ENCODE measurements at regions not wholly inside any gene's neighbourhood (a gene's known extent, or its start where the extent isn't known, plus 50 kb on each side); places are given as distances from the start of the nearest gene placed in this dataset.
A peak's percentile ranks its signal among the peaks of the same experiment; 100 is the strongest.
"Not testable (repeated sequence)": the region's sequence is repeated elsewhere in the genome, so short reads cannot be mapped to it uniquely, and the experiment has no call there.

DNA sequence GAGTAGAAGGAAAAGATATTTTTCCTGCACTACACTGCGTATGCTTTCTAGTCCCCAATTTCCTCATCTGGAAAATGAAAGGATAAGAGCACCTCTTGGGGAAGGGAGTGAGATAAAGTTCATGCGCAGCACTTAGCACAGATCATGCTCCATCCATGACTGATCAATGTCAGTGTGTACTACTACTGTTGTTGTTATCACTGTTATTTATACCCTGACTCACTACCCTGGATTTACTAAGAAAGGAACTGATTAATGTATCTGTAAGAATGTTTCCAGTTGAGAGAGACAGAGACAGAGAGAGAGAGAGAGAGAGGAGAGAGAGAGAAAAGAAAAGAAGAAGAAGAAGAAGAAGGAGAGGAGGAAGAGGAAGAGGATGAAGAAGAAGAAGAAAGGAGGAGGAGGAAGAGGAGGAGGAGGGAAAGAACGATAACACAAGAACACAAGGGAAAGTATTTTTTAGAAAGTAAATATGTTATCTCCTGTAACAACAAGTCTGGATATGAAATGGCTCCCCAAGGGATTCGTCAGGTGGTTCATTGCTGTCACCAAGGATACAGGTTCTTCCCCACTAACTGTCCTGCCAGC is 212.2 kb upstream of the PROK2 start:
- no peak for DNase-seq

DNA sequence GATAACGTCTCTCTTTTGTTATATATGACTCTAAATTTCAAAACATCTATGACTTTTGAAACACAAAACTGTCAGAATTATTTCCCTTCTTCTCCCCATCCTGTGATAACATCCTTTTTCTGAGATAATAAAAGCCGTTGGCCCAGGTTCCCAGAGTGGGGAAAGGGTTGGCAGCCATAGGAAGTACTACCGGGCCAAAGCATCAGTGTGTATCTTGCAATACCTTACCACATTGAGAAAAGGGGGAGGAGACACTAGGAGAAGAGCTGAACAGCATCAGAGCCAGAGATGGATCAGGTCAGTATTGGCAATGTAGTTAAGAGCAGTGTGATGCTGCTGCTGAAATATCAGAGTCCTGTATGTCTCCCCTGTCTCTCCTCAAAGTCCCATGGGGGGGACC is 210.0 kb upstream of the PROK2 start:
- DNase-seq, result no peak

DNA sequence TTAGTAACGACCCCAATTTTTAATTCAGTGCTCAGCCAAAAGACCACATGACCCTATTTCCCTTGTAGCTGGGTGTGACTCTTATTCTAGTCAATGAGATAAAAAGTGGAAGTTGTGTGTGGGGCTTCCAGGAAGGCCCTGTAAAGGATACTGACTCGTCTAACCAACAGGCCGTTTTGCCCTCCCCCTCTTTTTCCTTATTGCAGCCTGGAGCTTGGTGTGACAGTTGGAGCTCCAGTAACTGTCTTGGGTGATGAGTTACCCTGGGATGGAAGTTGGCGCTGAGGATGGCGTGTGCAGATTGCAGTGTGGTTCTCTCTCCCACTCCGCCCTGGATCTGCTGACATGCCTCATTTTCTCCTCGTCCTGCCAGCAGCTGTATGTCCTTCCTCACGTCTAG is 209.3 kb upstream of the PROK2 start:
- no peak for DNase-seq

DNA sequence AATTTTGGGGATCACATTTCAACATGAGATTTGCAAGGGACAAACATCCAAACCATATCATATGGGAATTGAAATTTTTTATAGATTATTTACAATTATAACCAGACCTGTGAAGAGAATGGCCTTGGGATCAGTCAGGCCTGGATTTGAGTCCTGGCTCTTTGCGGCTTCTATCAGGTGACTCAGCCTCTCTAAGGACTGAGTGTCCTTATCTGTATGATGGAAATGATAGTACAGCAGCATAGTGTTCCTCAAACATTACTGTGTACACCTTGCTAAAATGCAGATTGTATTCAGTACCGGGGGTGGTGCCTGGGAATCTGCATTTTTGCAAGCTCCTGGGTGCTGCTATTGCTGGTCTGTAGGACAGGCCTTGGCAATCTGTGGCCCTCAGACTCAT is 206.7 kb upstream of the PROK2 start:
- DNase-seq, result no peak

DNA sequence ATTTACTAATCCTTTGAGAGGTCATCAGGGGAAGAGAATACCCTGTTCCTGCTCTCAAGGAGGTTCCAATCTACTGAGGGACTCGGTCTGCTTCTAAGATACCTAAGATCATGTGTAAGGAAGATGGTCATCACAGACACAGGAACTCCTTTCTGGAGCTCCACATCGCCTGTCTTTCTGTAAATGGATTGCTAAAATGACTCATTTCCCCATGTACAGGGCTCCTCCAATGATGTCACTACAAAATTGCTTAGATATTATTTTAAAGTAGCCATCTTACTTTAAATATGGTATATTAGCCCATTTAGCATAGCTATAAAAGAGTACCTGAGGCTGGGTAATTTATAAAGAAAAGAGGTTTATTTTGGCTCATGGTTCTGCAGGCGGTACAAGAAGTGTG is 206.1 kb upstream of the PROK2 start:
- no peak for DNase-seq

DNA sequence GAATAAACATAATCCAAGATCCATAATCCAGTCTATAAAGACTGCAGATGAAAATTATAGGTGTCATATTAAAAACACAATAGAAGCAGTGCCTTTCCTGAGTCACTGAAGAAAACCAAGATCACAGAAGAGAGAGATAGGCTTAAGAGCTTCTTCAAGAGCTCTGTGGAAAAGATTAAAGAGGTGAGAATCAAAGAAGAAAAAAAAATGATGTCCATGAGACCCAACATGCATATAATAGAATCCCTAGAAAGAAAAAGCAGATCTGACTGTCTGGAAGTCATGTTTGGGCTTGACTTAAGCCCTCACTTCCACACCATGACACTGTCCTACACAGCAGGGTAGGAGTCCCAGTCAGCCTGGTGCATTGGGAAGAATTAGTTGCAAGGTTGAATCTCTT is 205.6 kb upstream of the PROK2 start:
- DNase-seq, result no peak

DNA sequence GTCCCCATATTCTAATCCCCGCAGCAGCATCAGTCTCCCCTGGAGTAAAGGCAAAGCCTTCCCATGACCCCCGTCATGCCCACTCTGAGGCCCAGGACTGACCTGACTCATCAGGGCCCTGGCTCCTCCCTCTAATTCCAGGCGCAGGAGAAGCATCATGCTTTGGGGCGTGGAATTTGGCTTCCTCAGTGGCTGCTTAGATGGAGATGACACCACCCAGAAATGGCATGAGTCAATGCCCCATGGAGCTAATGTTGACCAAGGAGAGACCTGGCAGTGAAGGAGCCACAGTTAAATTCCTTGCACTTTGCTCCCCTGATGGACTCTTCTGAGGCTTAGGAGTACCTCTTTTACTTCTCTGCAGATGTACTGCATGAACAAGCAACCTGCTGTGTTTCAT is 204.2 kb upstream of the PROK2 start:
- DNase-seq, result no peak

DNA sequence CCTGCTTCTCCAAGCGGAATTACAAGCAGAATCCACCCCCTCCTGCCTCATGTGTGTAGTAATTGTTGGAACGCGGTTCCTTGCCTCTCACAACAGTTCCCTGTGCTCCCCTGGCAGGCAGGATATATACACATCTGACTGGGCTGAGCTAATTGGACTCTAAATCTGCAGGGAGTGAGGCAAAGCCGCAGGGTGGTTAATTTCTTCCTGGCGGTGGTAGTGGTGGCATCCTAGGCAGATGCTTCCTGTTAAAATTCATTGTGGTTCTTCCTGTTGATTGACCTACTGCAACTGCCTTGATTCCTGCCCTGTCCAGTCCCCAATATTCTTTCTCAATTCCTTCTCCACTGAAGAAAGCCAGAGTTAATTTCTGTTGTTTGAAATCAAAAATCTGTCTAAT is 202.9 kb upstream of the PROK2 start:
- DNase-seq, result no peak

DNA sequence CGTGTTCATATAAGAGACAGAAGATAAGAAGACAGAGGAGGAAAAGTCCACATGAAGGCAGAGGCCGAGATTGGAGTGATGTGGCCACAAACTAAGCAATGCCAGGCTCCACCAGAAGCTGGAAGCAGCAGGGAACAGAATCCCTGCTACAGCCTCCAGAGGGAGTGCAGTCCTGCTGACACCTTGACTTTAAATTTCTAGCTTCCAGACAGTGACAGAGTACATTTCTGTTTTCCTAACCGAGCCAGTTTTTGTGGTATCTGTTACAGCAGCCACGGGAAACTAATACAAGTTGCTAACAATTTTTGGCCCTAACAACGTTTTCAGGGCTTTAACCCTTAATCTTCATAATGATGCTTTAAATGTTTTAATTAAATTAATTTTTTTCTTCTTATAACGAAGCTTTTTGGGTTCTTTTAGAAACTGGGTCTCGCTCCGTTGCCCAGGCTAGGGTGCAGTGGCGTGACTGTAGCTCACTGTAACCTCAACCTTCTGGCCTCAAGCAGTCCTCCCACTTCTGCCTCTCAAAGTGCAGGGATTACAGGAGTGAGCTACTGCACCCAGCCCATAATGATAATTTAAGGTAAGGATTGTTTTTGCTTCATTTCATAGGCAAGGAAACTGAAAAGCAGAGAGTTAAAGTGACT is 202.3 kb upstream of the PROK2 start:
- DNase-seq, result no peak

DNA sequence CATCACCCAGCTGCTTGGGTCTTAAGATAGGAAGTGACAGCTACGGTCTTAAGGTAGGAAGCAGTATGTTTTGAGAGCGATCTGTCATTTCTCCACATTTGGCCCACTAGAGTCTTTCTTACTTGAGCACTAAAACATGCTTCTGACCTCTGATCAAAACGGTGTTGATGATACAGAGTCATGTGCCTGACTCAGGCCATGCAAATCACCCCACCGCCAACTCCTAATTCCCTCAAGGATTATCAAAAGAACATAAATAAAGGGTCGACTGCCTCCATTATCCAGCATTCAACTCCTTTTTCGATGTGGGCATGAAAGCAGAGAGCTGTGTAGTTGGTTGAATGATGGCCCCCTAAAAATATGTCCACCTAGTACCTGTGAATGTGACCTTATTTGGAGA is 201.7 kb upstream of the PROK2 start:
- DNase-seq, result no peak

DNA sequence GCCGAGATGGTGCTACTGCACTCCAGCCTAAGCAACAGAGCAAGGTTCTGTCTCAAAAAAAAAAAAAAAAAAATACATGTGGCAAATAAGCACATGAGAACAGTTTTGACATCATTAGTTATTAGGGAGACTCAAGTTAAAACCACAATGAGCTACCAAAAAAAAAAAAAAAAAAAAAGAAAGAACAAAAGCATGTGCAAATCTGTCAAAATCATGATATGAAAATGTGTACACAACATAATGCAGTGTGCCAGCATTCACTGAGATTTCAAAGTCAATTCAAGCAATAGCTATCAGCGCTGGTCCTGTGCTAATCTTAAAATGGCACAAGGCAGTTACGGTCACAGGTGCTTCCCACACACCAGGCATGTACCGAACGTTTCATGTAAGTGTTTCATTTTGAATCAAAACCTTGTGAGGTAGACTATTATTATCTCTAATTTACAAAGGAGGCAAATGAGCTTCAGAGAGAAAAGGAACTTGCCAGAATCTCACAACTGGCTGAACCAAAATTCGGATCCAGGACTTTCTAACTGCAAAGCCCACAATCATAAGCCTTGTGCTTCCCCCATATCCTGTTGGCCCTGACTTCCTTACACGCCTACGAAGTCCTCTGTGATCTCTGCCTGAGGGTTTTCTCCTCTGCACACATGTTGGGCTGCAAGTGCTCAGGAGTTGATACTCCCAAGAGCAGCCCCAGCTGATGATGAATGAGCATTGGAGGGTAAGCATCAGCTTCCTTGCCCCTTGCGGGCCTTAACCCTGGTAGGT is 200.1 kb upstream of the PROK2 start:
- no peak for DNase-seq

DNA sequence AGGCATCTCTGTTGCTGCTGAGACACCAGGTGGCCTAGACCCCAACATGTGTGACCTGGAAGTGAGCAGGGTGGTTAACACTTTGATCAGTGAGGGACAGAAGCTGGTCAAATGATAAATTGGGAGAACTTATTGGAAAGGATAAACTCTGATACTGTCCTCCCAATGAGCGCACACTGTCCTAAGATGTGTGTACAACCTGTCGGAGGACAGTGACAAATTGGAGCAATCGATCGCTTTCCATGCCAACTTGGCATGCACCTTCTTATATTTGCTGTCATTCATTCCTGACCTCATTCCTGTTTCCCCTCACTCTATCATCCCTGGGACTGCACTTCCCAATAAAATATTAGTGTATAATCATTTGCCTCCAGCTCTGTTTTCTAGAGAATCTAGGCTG is 198.7 kb upstream of the PROK2 start:
- DNase-seq, result no peak

DNA sequence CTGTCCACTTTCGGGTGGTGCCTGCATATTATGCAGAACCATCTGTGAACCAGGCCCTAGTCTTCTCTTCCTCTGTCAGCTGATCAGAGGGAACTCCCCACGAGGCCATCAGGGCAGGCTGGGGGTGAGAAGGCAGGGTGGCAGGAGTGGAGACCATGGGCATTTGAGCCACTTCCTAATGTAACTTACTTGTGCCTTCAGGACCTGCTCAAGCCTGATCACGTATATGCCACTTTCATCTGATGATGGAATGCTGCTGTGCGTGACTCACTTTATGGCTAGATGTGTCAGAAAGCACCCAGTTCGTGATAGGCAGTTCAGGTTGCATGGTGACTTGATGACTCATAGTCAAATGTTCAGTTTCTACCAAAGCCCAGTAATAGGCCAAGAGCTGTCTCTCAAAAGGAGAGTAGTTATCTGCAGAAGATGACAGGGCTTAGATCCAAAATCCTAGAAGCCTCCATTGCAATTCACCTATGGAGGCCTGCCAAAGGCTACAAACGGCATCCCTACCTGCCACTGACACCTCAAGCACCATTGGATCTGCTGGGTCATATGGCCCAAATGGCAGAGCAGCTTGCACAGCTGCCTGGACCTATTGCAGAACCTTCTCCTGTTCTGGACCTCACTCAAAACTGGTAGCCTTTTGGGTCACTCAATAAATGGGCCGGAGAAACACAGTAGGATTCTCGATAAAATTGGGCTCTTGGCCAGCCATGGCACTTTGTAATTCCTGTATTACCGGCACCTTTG is 197.7 kb upstream of the PROK2 start:
- not testable (repeated sequence) for DNase-seq

DNA sequence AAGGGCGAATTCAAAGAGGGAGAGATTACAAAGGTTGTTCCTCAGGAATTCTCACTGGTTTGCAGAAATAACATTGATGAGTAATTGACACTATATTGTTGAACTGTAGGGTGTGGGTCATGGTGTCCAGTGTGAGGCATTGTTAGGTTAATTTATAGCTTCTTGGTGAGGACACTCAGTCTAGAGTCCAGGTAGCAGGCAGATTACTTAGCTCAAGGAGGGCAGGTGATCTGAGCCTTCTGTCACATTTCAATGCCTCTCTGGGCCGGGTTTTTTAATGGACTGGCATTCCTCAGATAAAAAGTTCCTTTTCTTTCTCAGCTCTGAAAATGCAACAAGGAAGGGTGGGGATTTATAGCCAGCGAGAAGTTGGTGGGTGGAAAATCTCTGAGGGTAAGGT is 194.2 kb upstream of the PROK2 start:
- no peak for DNase-seq

DNA sequence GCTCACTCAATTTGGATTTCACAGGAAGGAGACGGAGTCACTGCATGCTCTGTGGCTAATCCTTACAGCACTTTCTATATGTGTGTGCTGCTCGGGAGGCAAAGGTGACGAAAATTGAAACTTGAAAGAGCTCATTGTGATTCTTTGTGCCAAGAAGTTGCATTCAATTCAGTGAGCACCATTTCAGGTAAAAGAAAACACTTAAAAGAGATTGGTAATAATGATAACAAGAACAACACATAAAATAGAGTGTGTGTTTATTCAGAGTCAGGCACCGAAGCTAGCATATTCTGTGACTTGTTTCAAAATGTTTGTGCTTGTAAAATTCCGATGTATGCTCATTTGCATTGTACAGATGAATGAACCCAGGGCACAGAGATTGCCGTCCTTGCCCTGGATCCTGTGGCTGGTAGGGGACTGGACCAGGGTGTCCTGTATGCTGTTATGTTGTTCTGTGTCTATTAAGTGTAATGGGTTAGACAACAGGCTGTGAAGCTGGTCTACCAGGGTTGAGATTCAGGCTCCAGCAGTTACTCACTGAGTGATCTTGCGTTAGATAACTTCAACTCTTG is 193.3 kb upstream of the PROK2 start:
- no peak for DNase-seq

DNA sequence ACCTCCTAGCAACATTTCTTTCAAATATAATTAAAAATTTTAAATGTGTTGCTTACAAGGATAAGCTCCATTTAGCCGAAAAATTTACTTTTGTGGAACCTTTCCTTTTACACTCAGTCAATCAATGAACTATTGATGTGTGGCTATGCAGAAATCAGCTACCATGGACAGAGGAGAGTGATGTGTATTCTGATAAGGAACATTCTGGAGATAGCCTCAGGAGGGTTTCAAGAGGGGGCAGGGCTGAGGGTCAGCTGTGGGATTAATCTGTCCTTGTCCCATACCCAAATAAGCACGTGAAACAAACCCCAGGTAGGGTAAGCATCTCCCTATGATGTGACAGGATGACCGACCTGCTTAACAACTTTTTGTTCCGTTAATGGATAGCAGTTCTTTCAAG is 192.6 kb upstream of the PROK2 start:
- no peak for DNase-seq

DNA sequence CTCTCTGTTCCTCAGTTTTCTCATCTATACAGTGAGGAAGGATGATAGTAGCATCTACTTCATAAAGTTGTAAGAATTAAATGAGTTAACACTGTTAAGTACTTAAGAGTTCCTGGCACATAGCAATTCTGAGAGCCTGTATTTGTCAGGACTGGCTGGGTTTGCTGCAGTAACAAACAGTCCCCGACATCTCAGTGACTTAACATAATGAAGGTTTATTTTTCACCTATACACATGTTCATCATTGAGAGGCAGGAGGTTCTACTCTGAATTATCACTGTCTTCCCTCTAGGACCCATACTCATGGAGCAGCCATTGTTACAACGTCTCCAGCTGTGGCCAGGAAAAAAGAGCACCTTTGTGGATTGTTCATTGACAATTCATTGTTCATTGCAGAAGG is 190.6 kb upstream of the PROK2 start:
- no peak for DNase-seq

DNA sequence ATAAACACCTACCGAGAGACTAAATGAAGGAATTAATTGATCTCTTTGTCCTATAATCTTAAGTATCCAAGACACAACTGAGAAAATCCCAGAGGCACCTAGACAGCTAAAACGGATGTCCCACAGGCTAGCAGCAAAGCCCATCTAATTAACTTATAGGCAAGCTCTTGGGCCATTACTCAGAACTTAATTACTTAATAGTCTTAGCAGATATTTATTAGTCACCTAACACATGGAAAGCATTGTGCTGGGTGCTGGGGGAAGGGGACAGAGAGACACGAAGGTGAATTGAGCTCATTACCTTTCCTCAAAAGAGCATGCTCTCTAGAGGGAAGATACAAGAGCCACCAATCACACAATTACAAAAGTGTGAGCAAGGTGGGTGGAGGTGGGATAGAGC is 189.8 kb upstream of the PROK2 start:
- no peak for DNase-seq

DNA sequence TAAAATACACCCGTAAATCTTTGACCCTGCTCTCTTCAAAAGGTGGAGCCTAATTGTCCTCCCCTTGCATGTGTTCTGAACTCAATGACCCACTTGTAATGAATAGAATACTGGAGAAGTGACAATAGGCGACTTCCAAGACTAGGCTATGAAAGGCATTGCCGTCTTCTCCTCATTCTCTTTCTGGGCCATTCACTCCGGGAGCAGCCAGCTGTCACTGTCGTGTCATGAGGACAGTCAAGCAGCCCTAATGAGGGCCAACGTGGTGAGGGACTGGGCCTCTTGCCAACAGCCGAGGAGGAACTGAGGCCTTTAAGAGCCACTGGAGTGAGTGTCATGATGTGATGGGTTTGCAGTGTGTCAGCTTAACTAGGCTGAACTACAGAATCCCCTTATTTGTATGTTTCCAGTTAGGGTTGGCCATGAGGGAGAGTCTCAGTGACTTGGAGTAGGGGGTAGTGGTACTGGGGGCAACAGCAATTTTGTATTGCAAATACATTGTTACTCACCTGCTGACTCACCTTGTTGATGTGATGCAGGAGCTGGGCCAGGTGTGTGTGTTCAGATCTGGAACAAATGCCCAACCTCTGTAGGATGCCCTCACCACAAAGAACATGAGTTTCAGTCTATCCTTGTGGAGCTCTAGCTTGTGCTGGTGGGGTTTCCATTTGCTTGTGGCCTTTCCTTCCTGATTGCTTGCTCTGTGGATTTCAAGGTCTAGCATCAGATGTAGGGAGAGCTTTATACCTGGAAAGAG is 188.5 kb upstream of the PROK2 start:
- DNase-seq, result peak; percentile 60

DNA sequence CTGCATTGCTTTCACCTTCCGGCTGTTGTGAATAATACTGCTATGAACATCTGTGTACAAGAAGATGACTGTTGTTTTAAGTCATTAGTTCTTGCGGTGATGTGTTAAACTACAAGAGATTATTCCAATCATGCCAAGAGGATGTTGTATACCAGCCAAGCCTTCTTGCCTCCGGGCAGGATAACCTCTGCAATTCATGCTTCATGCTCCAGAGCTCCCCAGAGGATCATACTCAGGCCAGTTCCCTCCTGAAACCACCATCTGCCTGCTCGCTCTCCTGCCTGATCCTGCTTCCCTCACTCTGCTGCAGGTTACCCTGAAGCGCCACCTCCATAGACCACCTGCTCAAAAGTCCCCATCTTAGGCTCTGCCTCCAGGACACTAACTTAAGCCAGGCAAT is 187.1 kb upstream of the PROK2 start:
- DNase-seq, result no peak

DNA sequence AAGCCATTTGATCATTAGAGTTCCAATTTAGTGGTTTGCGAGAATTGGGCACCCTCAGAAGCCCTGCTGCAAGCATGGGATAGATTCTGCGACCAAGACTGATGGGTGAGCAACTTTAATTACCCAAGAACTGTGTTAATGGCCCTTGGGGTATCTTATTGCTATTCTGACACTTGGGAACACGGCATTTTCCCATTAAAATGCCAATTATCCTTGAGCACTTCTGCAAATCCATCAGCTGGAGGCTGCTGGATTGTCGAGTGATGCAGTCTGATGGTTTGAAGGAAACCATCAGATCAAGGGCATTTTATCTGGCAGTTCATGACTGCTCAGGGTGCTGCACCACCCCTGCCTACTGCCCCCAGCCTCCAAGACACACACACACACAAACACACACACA is 183.6 kb upstream of the PROK2 start:
- no peak for DNase-seq

DNA sequence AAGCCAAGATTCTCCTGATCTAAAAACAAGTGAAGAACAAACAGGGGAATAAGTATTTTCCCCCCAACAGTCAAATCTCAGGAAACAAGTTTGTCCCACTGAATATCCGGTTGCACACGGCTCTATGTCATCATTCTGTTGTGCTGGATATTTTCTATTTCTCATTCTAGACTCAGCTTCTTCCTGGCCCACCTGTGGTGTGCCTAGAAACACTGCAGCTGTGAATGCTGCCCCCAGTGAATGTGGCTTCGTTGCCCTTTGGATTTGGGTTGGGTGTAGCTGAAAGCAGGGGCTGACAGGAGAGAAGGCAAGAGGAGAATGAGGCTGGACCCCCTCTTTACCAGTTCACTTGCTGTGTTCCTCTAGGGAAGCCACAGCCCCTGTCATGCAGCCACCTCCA is 181.2 kb upstream of the PROK2 start:
- DNase-seq, result no peak

DNA sequence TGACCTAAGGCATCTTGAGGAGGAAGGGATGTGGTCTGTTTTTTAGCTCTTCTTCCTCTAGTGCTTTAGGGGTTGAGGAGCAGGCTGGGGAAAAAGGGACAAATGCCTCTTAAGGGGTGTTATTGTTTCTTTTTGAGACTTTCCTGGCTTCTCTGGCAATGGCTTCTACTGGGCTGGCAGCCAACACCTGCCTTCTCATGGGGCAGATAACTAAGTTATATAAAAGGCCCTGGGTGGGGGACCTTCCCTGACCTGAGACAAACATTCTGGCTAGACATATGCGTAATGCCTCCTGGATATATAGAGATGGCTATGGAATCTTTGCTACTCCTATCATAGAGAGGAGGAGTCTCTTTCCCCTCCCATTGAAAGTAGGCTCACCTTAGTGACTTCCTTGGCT is 179.2 kb upstream of the PROK2 start:
- no peak for DNase-seq
